DOHH2 (cell line): ENCODE measurements at regions not wholly inside any gene's neighbourhood (a gene's known extent, or its start where the extent isn't known, plus 50 kb on each side); places are given as distances from the start of the nearest gene placed in this dataset.

Source experiments
- H3F3A ChIP-seq: fragments of 200-600 bp; sonication (generic), shearing (Covaris generic); 2 replicates; pipeline ENCODE4 v1.6.0; 2016; ENCODE audit warnings: antibody characterized with exemption, mild to moderate bottlenecking; ENCODE audit not compliant: control insufficient read depth, insufficient read depth
- H3K27ac ChIP-seq: fragments of 200-600 bp; sonication (generic); 2 replicates; pipeline ENCODE4 v1.5.1; 2014; ENCODE audit warnings: low read depth, mild to moderate bottlenecking, low read length, moderate library complexity
- H3K27me3 ChIP-seq: fragments of 200-600 bp; sonication (generic); 2 replicates; pipeline ENCODE4 v1.6.1; 2014; ENCODE audit warnings: mild to moderate bottlenecking, low read length, mixed read lengths; ENCODE audit not compliant: control insufficient read depth
- H3K36me3 ChIP-seq: fragments of 200-600 bp; sonication (generic); 2 replicates; pipeline ENCODE4 v1.6.1; 2014; ENCODE audit warnings: mild to moderate bottlenecking, low read length, moderate library complexity, mixed read lengths; ENCODE audit not compliant: control insufficient read depth
- H3K4me1 ChIP-seq: fragments of 200-600 bp; sonication (generic); 2 replicates; pipeline ENCODE4 v1.6.1; 2014; ENCODE audit warnings: mild to moderate bottlenecking, low read length, mixed read lengths; ENCODE audit not compliant: control insufficient read depth
- H3K4me2 ChIP-seq: fragments of 200-600 bp; sonication (generic); 2 replicates; pipeline ENCODE4 v1.6.0; 2014; ENCODE audit warnings: mild to moderate bottlenecking, low read length, moderate library complexity
- H3K4me3 ChIP-seq: fragments of 200-600 bp; sonication (generic); 2 replicates; pipeline ENCODE4 v1.5.1; 2014; ENCODE audit warnings: mild to moderate bottlenecking, low read length, mixed read lengths
- H3K79me2 ChIP-seq: fragments of 200-600 bp; sonication (generic); 2 replicates; pipeline ENCODE4 v1.6.1; 2014; ENCODE audit warnings: mild to moderate bottlenecking, low read length, mixed read lengths; ENCODE audit not compliant: control insufficient read depth
- H3K9me2 ChIP-seq: fragments of 200-600 bp; sonication (generic); replicated peaks from 2 replicates; pipeline ENCODE4 v1.6.1; 2014; ENCODE audit warnings: mild to moderate bottlenecking, low read length, mixed read lengths; ENCODE audit not compliant: control insufficient read depth
- H3K9me3 ChIP-seq: fragments of 200-600 bp; sonication (generic); 2 replicates; pipeline ENCODE4 v1.6.1; 2014; ENCODE audit warnings: antibody characterized with exemption, low read length, mixed read lengths; ENCODE audit not compliant: control insufficient read depth, insufficient read depth
- H4K20me1 ChIP-seq: fragments of 200-600 bp; sonication (generic); 2 replicates; pipeline ENCODE4 v1.6.0; 2014; ENCODE audit warnings: low read depth, mild to moderate bottlenecking, antibody characterized with exemption, low read length, moderate library complexity; ENCODE audit not compliant: control insufficient read depth, insufficient read depth
- EZH2phosphoT487 ChIP-seq: fragments of 200-600 bp; sonication (generic); IDR thresholded peaks from 2 replicates; pipeline ENCODE4 v1.6.1; 2017; ENCODE audit warnings: borderline replicate concordance, mild to moderate bottlenecking, antibody characterized with exemption, low read length, moderate library complexity, mixed read lengths
- TF ChIP-seq, protein P1 (sequence below): fragments of 200-600 bp; sonication (generic); IDR thresholded peaks from one replicate; pipeline ENCODE4 v1.5.1; 2014; ENCODE audit warnings: antibody characterized with exemption, mild to moderate bottlenecking, low read depth, low read length; ENCODE audit not compliant: poor library complexity, severe bottlenecking

DNA sequence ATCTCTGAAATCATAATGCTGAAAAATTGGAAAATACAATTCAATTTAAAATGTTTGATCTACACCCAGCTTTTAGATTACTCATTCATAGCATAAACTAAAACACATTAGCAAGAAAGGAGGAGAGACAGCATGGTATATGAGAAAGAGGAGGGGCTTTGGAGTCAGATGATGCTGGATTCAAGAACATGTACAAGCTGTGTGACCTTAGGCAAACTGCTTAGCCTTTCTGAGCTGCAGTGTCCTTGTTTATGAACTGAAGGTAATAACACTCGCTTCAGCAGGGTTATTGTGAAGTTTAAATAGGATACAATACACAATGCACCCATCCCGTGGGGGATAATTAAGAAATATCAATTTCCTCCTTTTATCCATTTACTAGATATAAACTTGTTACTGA is 79.2 kb downstream of the MAP1LC3B2 start:
- Histone ChIP-seq H3F3A (no peaks in the 10 kb centered on the region), H3K36me3 (no peaks in the 10 kb centered on the region), H3K27ac (no peak overlapping the region), H3K4me1 (peaks cover 20% of the 10 kb centered on the region), H3K27me3 (peaks cover 58% of the 10 kb centered on the region), H3K4me2 (no peak overlapping the region), H3K9me3 (no peaks in the 10 kb centered on the region), H3K9me2 (no peaks in the 10 kb centered on the region), H3K4me3 (no peak overlapping the region), H4K20me1 (no peaks in the 10 kb centered on the region), H3K79me2 (no peaks in the 10 kb centered on the region)
- TF ChIP-seq EZH2phosphoT487, result no peak
- TF ChIP-seq, protein P1, sequence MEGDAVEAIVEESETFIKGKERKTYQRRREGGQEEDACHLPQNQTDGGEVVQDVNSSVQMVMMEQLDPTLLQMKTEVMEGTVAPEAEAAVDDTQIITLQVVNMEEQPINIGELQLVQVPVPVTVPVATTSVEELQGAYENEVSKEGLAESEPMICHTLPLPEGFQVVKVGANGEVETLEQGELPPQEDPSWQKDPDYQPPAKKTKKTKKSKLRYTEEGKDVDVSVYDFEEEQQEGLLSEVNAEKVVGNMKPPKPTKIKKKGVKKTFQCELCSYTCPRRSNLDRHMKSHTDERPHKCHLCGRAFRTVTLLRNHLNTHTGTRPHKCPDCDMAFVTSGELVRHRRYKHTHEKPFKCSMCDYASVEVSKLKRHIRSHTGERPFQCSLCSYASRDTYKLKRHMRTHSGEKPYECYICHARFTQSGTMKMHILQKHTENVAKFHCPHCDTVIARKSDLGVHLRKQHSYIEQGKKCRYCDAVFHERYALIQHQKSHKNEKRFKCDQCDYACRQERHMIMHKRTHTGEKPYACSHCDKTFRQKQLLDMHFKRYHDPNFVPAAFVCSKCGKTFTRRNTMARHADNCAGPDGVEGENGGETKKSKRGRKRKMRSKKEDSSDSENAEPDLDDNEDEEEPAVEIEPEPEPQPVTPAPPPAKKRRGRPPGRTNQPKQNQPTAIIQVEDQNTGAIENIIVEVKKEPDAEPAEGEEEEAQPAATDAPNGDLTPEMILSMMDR, result no peak

DNA sequence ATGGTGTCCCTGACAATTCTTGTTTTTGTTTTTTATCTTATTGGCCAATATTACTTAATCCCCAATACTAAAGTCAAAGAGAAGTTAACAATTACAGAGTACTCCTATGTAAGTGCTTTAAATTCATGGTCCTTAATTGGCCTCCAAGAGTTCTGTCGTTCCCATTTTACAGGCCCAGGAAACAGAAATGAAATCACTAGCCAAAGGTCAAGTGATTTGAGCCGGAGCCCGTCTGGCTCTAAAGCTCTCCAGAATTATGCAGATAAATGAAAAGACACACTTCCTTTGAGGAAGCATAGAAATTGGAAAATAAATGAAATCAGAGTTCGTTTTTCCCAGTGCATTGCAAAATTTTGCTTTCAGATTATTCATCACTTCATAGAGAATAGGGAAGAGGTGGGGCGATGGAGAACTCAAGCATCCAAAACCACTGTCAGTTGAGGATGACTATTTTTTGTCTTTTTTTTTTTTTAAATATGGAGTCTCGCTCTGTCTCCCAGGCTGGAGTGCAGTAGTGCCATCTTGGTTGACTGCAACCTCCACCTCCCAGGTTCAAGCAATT is 78.5 kb downstream of the MAP1LC3B2 start:
- Histone ChIP-seq H3K4me3 (no peak overlapping the region), H3K9me2 (no peaks in the 10 kb centered on the region), H3K79me2 (no peaks in the 10 kb centered on the region), H3K27ac (no peak overlapping the region), H3K27me3 (peaks cover 65% of the 10 kb centered on the region), H3K36me3 (no peaks in the 10 kb centered on the region), H3K4me2 (no peak overlapping the region), H4K20me1 (no peaks in the 10 kb centered on the region), H3K9me3 (no peaks in the 10 kb centered on the region), H3F3A (no peaks in the 10 kb centered on the region), H3K4me1 (peaks cover 20% of the 10 kb centered on the region)
- TF ChIP-seq EZH2phosphoT487, result no peak
- TF ChIP-seq, protein P1, result no peak

DNA sequence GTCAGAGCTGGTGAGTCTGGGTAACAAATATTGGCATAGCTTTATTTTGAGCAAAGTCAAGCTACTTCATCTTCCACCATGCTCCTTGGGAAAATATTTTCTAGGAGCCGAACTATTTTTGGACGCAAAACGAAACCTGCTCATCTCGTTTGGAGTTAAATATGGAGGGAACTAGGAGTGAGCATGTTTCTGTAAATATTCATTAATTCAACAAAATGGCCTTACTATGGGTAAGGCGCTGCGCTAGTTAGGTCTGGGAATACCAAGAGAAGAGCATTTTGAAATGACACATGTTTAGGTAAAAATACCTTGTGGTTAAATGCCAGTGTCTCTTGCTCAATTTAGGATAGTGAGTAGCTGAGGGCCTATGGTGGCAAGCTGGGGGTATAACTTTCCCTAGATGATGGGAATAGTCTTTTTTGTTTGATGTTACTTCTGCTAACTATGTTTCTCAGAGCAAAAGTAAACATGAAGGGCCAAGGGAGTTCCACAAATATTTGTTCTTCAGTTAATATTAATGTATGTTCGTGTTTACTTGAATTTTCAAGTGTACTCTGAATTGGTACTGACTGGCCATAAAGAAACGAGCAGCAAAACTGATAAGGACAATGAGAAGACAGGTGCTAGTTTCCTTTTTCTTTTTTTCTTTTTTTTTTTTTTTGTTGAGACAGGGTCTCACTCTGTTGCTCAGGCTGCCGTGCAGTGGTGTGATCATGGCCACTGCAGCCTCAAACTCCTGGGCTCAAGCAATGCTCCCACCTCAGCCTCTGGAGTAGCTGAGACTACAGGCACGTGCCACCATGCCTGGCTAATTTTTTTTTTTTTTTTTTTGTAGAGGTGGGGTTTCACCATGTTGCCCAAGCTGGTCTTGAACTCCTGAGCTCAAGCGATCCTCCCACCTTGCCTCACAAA is 77.7 kb downstream of the MAP1LC3B2 start:
- Histone ChIP-seq H3K4me2 (no peak overlapping the region), H3F3A (no peaks in the 10 kb centered on the region), H3K9me2 (no peaks in the 10 kb centered on the region), H3K4me1 (peaks cover 20% of the 10 kb centered on the region), H3K4me3 (no peak overlapping the region), H3K36me3 (no peaks in the 10 kb centered on the region), H3K9me3 (no peaks in the 10 kb centered on the region), H3K27me3 (peaks cover 70% of the 10 kb centered on the region), H3K27ac (no peak overlapping the region), H3K79me2 (no peaks in the 10 kb centered on the region), H4K20me1 (no peaks in the 10 kb centered on the region)
- no peak for TF ChIP-seq EZH2phosphoT487
- TF ChIP-seq, protein P1, result no peak
